Right cardiac atrium (tissue), 5 donors: ENCODE measurements at regions not wholly inside any gene's neighbourhood (a gene's known extent, or its start where the extent isn't known, plus 50 kb on each side); places are given as distances from the start of the nearest gene placed in this dataset.

ENCODE experiments used
- ATAC-seq, 2 donors: fragments of 200-7000 bp; cut with Tn5 transposase; one replicate each; pipeline versions ENCODE4 v1.8.0 to v1.9.1; 2020; ENCODE audit warnings: moderate library complexity in 2 of 2, mild to moderate bottlenecking in 1 of 2
- DNase-seq, 3 donors: peaks; one replicate each; pipeline ENCODE4 v3.0.0-alpha.2; 2020
- H3K27ac ChIP-seq: one replicate; pipeline ENCODE4 v1.5.1; 2013; ENCODE audit warnings: mild to moderate bottlenecking, low read length, control low read depth, moderate library complexity
- H3K27me3 ChIP-seq: one replicate; pipeline ENCODE4 v1.6.1; 2013; ENCODE audit not compliant: control insufficient read depth, insufficient read depth
- H3K4me1 ChIP-seq: one replicate; pipeline ENCODE4 v1.6.1; 2013; ENCODE audit warnings: low read length; ENCODE audit not compliant: control insufficient read depth, insufficient read depth
- H3K4me3 ChIP-seq: one replicate; pipeline ENCODE4 v1.5.1; 2013; ENCODE audit warnings: low read length, control low read depth
- H3K9me3 ChIP-seq: one replicate; pipeline ENCODE4 v1.6.1; 2013; ENCODE audit warnings: low read length; ENCODE audit not compliant: control insufficient read depth
- WGBS: extraction: QIAGEN DNeasy Blood & Tissue Kit; methylation state at CpG from one replicate; pipeline ENCODE4 v1.1.7; 2013; 5-methylcytosine and 5-hydroxymethylcytosine counted together
- intact Hi-C, 4 donors: fragments of 100-400 bp; cut with DNase I; formaldehyde crosslinking; loops; one replicate each; pipeline versions ENCODE4 v1.11.0 to v1.14.0; 2022 to 2023
- donor health status: healthy with polysubstance abuse.
- donor health status: DM: no; HTN: yes; CAD: no.
- donor health status: DM: no; HTN: no; CAD: no.
- donor health status: DM: no; HTN: yes; CAD: no; lungs with severe emphysema.
- donor health status: DM: yes; HTN: yes; CAD: no.

- WGBS, result 59% methylated on average over 1 of the region's 1 CpG
- DNase-seq (no peak), ATAC-seq (no peak)
- intact Hi-C loops, result no loop called here
- Histone ChIP-seq H3K27me3 (no peaks in the 10 kb centered on the region), H3K9me3 (no peaks in the 10 kb centered on the region), H3K4me1 (no peaks in the 10 kb centered on the region), H3K4me3 (no peak overlapping the region), H3K27ac (no peak overlapping the region)
Measured at GRCh38 chr13:108115738-108116137, 99.6 kb downstream of the LIG4 start.

- 62% methylated on average over 4 of the region's 4 CpGs for WGBS
- H3K4me3 ChIP-seq, result no peak overlapping the region
- H3K9me3 ChIP-seq, result no peaks in the 10 kb centered on the region
- no peak for DNase-seq
- H3K27me3 ChIP-seq, result no peaks in the 10 kb centered on the region
- intact Hi-C loops, result no loop called here
- H3K4me1 ChIP-seq, result no peaks in the 10 kb centered on the region
- no peak for ATAC-seq
- no peak overlapping the region for H3K27ac ChIP-seq
Measured at GRCh38 chr13:108113407-108113806, 101.9 kb downstream of the LIG4 start.

- H3K9me3 ChIP-seq, result no peaks in the 10 kb centered on the region
- DNase-seq (no peak), ATAC-seq (no peak)
- WGBS, result 55% methylated on average over 2 of the region's 2 CpGs
- intact Hi-C loops, result no loop called here
- no peaks in the 10 kb centered on the region for H3K4me1 ChIP-seq
- no peak overlapping the region for H3K27ac ChIP-seq
- no peaks in the 10 kb centered on the region for H3K27me3 ChIP-seq
- no peak overlapping the region for H3K4me3 ChIP-seq
Measured at GRCh38 chr13:108104736-108105135, 110.6 kb downstream of the LIG4 start.

- no peak overlapping the region for H3K4me3 ChIP-seq
- H3K27me3 ChIP-seq, result no peaks in the 10 kb centered on the region
- no peak for DNase-seq
- H3K9me3 ChIP-seq, result no peaks in the 10 kb centered on the region
- intact Hi-C loops, result no loop called here
- H3K27ac ChIP-seq, result no peak overlapping the region
- WGBS, result 30% methylated on average over 6 of the region's 6 CpGs
- no peaks in the 10 kb centered on the region for H3K4me1 ChIP-seq
- ATAC-seq, result no peak
Measured at GRCh38 chr13:108102771-108103170, 112.6 kb downstream of the LIG4 start.

- Histone ChIP-seq H3K27ac (no peak overlapping the region), H3K4me3 (no peak overlapping the region), H3K9me3 (no peaks in the 10 kb centered on the region), H3K4me1 (no peaks in the 10 kb centered on the region), H3K27me3 (no peaks in the 10 kb centered on the region)
- ATAC-seq (no peak), DNase-seq (no peak)
- intact Hi-C loops, result no loop called here
- 55% methylated on average over 5 of the region's 5 CpGs for WGBS
Measured at GRCh38 chr13:108096301-108096915, 118.9 kb downstream of the LIG4 start.

GRCh38 chr13:108095036-108095435 is 120.3 kb downstream of the LIG4 start:
- no peak for ATAC-seq
- no peak for DNase-seq
- WGBS, result 74% methylated on average over 2 of the region's 2 CpGs
- H3K9me3 ChIP-seq, result no peaks in the 10 kb centered on the region
- no peak overlapping the region for H3K4me3 ChIP-seq
- H3K27me3 ChIP-seq, result no peaks in the 10 kb centered on the region
- intact Hi-C loops, result no loop called here
- no peak overlapping the region for H3K27ac ChIP-seq
- H3K4me1 ChIP-seq, result no peaks in the 10 kb centered on the region

GRCh38 chr13:108093616-108094015 is 121.7 kb downstream of the LIG4 start:
- intact Hi-C loops, result no loop called here
- no peak for ATAC-seq
- DNase-seq, result no peak
- Histone ChIP-seq H3K4me1 (no peaks in the 10 kb centered on the region), H3K27me3 (no peaks in the 10 kb centered on the region), H3K27ac (no peak overlapping the region), H3K9me3 (no peaks in the 10 kb centered on the region), H3K4me3 (no peak overlapping the region)
- WGBS, result 40% methylated on average over 1 of the region's 1 CpG

- intact Hi-C loops, result no loop called here
- Histone ChIP-seq H3K27me3 (no peaks in the 10 kb centered on the region), H3K4me1 (no peaks in the 10 kb centered on the region), H3K4me3 (no peak overlapping the region), H3K27ac (no peak overlapping the region), H3K9me3 (no peaks in the 10 kb centered on the region)
- ATAC-seq (peak in 1 of 2 donors; percentile 62), DNase-seq (no peak)
- WGBS, result 36% methylated on average over 3 of the region's 3 CpGs
Measured at GRCh38 chr13:108087810-108088209, 127.5 kb downstream of the LIG4 start.

- H3K4me1 ChIP-seq, result no peaks in the 10 kb centered on the region
- ATAC-seq, result no peak
- H3K4me3 ChIP-seq, result no peak overlapping the region
- DNase-seq, result no peak
- H3K9me3 ChIP-seq, result no peaks in the 10 kb centered on the region
- intact Hi-C loops, result no loop called here
- H3K27me3 ChIP-seq, result no peaks in the 10 kb centered on the region
- no peak overlapping the region for H3K27ac ChIP-seq
- 55% methylated on average over 2 of the region's 2 CpGs for WGBS
Measured at GRCh38 chr13:108086678-108087077, 128.7 kb downstream of the LIG4 start.

- DNase-seq (no peak), ATAC-seq (no peak)
- Histone ChIP-seq H3K4me3 (no peak overlapping the region), H3K9me3 (no peaks in the 10 kb centered on the region), H3K27ac (no peak overlapping the region), H3K4me1 (no peaks in the 10 kb centered on the region), H3K27me3 (no peaks in the 10 kb centered on the region)
- 77% methylated on average over 3 of the region's 3 CpGs for WGBS
- intact Hi-C loops, result no loop called here
Measured at GRCh38 chr13:108084840-108085239, 130.5 kb downstream of the LIG4 start.

- H3K27ac ChIP-seq, result no peak overlapping the region
- no peak for DNase-seq
- H3K4me3 ChIP-seq, result no peak overlapping the region
- H3K27me3 ChIP-seq, result no peaks in the 10 kb centered on the region
- H3K9me3 ChIP-seq, result no peaks in the 10 kb centered on the region
- 21% methylated on average over 2 of the region's 2 CpGs for WGBS
- intact Hi-C loops, result no loop called here
- H3K4me1 ChIP-seq, result no peaks in the 10 kb centered on the region
- no peak for ATAC-seq
Measured at GRCh38 chr13:108083056-108083455, 132.3 kb downstream of the LIG4 start.

- WGBS, result 86% methylated on average over 4 of the region's 4 CpGs
- ATAC-seq, result no peak
- Histone ChIP-seq H3K4me1 (no peaks in the 10 kb centered on the region), H3K4me3 (no peak overlapping the region), H3K27me3 (no peaks in the 10 kb centered on the region), H3K9me3 (no peaks in the 10 kb centered on the region), H3K27ac (no peak overlapping the region)
- intact Hi-C loops, result no loop called here
- no peak for DNase-seq
Measured at GRCh38 chr13:108082481-108082880, 132.9 kb downstream of the LIG4 start.
